Left cardiac atrium (tissue), 4 donors: ENCODE measurements at regions not wholly inside any gene's neighbourhood (a gene's known extent, or its start where the extent isn't known, plus 50 kb on each side); places are given as distances from the start of the nearest gene placed in this dataset.

ENCODE experiments used
- ATAC-seq, 2 donors: fragments of 200-7000 bp; cut with Tn5 transposase; one replicate each; pipeline ENCODE4 v1.9.1; 2020; ENCODE audit warnings: mild to moderate bottlenecking in 2 of 2, moderate library complexity in 2 of 2
- DNase-seq: peaks from one replicate; pipeline ENCODE4 v3.0.0-alpha.2; 2020
- intact Hi-C, 2 donors: fragments of 100-400 bp; cut with DNase I; formaldehyde crosslinking; loops; one replicate each; pipeline versions ENCODE4 v1.14.1 to v1.15.1; 2022 to 2023
- donor health status: DM: no; HTN: yes; CAD: no.
- donor health status: DM: no; HTN: yes; CAD: no; lungs with severe emphysema.
- donor health status: DM: yes; HTN: yes; CAD: no.
- donor health status: Dilated cardiomyopathy.

DNA sequence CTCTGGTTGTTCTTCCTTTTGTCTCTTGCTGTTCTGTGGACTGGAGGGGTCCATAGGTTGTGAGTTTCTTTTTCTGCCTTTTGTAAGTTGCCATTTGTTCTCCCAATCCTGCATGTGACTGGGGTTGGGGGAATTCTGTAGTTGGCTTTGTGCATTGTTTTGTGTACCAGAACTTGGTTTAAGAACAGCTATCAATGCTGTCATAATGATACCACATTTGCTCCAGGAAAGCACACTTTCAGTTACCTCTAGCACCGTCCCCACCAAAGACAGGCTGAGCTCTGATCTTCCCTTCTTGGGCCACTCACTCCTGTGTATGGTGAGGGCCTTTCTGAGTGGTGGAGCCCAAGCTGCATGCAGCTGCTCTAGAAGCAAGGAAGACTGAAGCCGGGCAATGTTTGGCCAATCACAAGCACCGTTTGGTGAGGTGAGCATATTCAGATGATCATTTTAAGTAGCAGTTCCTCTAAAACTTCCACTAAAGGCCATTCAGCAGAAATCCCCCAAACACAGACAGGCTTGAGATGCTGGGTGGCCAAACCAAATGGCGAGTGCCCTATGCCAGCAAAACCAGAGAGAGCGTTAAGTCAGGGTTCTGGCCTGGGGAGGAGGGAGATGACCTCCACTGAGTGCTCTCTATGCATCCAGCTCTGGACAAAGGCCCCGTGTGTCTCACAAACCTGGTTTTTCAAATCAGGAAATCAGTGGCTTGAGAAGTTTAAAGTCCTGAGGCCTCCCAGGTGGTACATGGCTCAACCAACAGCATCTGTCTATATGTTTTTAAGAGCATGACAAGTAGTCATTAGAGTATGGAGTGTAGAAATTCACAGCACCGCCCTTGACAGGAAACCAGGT is 120.7 kb upstream of the SPATA13 start:
- DNase-seq (no peak), ATAC-seq (no peak)
- intact Hi-C loops = no loop called here

DNA sequence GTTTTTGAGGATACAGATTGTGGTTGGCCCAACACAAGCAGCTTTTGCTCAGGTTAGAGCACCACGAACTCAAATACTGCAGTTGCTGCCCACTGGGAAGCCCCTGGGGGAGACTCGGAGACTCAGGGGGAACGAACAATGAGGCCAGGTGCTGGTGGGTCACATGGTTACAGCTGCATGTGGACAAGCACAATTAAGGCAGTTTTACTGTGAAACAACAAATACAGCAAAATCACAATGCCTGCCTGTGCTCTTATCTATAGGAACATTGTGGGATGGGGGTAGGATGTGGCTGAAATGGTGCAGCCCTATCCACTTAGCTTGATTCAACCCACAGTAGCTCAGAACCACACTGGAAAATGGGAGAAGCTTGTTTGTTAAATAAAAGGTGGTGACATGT is 119.7 kb upstream of the SPATA13 start:
- DNase-seq (no peak), ATAC-seq (no peak)
- intact Hi-C loops = no loop called here

- ATAC-seq = no peak
Observed at GRCh38 chr13:24041651-24042225, 118.8 kb upstream of the SPATA13 start.

DNA sequence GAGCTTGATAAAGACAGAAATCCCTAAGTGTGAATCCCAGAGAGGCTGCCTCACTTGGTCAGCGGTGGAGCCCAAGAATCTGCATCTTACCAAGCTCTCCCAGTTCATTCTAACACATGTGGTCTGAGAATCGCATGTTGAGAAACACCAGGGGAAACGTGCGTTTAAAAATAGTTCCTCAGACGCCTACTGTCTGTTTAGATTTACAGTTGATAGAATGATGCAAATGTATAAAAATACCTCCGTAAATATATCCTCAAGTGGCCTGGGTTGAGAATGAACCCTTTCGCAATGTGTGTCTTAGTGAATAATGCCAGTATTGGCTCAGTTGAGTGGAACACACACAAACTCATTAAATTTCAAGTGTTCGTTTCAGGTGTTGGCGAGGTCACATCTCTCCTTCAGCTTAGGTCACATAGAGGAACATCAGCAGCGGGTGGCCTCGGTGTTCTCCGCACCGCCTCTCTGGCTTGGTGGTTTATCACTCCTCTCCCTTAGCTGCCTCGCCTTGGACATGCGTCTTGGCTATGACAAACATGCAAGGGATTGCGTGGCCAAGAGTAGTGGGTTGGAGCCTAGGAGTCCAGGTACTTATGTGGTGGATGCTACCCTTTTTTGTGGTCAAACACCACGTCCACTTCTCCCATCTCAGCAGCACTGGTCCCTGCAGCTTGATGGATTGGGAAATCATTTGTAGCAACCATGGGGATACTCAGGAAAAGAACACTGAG is 117.6 kb upstream of the SPATA13 start:
- DNase-seq = no peak
- no peak for ATAC-seq
- intact Hi-C loops = no loop called here

More at GRCh38 chr13:24041651-24042225, 118.8 kb upstream of the SPATA13 start:
- no peak for DNase-seq
- intact Hi-C loops = no loop called here

- intact Hi-C loops = no loop called here
- ATAC-seq (no peak), DNase-seq (no peak)
Observed at GRCh38 chr13:24043590-24044350, 116.8 kb upstream of the SPATA13 start.

DNA sequence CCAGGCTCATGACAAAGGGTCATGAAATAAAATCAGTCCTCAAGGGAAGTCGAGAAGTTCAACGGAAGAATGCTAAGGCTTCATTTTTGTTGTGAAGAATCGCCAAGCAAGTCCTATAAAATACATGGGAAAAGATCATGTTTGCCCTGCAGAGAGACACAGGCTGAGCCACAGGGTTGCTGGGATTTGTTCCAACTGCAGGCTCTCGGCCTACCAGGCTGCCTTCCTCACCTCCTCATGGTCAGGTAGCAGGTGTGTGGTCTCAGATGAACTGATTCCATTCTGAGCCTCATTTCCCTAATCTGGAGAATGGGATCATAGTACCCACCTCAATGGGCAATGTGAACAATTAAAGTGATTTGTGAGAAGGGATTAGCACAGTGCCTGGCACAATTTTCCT is 114.9 kb upstream of the SPATA13 start:
- DNase-seq (no peak), ATAC-seq (no peak)
- intact Hi-C loops = no loop called here

GRCh38 chr13:24050292-24050711 is 110.2 kb upstream of the SPATA13 start:
- intact Hi-C loops = loop anchor here in 1 of 2 donors (5.0 kb wide), 1 partner anchor 112 kb away; the partner anchor contains the start of gene SPATA13
- ATAC-seq (peak; percentile 10 to 31), DNase-seq (no peak)

GRCh38 chr13:24050796-24051715 is 109.5 kb upstream of the SPATA13 start:
- intact Hi-C loops = loop anchor here in 1 of 2 donors (5.0 kb wide), 1 partner anchor 111 kb away; the partner anchor contains the start of gene SPATA13
- ATAC-seq (no peak), DNase-seq (no peak)

DNA sequence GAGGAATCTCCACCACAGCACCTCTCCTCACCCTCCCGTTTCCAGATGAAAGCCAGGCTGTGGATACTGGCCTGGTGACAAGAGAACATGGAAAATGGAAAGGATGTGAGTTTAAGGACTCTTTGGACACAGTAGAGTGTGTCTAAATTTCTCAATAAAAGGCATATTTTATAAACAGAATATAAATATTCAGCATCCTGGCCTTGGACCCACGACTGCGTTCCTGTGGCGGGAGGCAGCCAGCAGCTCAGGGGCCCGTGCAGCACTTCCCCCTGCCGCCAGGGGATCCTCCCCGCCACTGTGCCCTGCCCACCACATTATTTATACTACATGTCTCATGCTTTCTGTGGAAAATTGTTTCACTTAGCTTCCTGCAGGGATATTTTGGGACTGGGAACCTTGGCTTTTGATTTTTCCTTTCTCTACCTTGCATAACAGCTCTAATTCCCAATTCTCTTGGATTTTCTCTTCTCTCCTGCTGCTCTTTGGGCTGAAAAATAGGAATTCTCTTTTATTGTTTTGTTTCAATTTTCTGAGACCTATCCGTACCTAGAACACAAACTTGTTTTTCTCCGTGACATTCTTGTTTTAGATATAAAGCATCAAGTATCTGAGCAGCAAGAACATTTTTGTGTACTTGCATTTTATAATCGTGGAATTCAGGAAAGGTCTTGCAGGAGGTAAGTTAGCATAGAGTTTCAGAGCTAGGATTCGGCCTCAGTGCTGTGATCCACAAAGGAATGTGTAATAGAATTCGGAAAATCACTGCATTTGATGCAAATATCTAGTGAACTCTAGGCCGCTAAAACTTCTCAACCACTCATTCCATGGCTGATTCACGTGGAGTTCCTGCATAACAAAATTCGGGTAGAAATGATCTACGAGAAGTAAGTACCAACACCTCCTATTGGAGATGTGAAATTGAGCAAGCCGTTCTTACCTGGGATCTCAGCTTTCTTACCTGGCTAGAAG is 107.7 kb upstream of the SPATA13 start:
- ATAC-seq (peak in 1 of 2 donors; percentile 30), DNase-seq (no peak)
- intact Hi-C loops = loop anchor here in 1 of 2 donors (1.0 to 5.0 kb wide), 2 partner anchors 109 to 166 kb away; partner anchors contain the start of gene SPATA13

DNA sequence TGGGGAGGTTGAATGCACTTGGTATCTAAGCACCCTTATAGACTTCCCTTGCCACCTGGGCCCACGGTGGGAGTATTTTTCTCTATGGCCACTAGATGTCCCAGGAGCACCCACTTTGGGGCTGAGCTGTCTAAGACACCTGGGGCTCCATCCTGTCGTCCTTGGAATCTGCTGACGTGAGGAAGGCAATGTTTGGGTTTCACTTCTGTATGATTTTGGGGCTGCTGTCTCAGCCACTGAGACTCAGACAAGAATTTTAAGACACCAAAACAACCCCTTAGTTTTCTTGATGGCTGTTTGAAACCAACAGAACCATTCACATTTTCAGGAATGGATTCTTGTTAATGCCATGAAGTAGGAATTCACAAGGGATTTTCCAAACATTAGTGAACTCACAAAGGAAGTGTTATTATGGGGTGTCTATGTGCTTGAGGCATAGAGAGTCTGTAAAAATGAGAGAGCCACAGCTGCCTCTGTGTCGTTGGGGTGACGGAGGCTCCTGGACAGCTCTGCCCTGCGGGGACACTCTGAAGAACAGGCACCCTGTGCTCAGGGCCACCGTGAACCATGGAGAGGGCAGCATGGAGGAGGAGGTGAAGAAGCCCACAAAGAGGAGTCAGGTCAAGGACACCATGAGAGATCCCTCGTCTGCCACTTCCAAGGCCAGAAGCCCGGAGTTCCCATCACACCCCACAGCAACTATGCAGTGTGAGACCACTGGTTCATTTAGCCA is 106.8 kb upstream of the SPATA13 start:
- ATAC-seq (peak; percentile 68 to 81), DNase-seq (peak; percentile 42)
- intact Hi-C loops = loop anchor here in 1 of 2 donors (1.0 to 5.0 kb wide), 2 partner anchors 109 to 166 kb away; partner anchors contain the start of gene SPATA13

GRCh38 chr13:24056616-24057137 is 103.8 kb upstream of the SPATA13 start:
- intact Hi-C loops = loop anchor here in 1 of 2 donors (5.0 kb wide), 1 partner anchor 166 kb away; no protein-coding TSS in a partner anchor
- ATAC-seq = no peak
- no peak for DNase-seq

DNA sequence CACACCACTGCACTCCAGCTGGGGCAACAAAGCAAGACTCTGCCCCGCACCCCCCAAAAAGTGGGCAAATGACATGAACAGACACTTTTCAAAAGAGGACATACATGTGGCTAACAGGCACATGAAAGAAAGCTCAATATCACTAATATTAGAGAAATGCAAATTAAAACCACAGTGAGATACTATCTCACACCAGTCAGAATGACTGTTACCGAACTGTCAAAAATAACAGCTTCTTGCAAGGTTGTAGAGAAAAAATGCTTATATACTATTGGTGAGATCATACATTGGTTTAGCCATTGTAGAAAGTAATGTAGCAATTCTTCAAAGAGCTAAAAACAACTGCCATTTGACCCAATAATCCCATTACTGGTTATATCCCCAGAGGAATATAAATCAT is 99.5 kb upstream of the SPATA13 start:
- intact Hi-C loops = no loop called here
- ATAC-seq (no peak), DNase-seq (no peak)

DNA sequence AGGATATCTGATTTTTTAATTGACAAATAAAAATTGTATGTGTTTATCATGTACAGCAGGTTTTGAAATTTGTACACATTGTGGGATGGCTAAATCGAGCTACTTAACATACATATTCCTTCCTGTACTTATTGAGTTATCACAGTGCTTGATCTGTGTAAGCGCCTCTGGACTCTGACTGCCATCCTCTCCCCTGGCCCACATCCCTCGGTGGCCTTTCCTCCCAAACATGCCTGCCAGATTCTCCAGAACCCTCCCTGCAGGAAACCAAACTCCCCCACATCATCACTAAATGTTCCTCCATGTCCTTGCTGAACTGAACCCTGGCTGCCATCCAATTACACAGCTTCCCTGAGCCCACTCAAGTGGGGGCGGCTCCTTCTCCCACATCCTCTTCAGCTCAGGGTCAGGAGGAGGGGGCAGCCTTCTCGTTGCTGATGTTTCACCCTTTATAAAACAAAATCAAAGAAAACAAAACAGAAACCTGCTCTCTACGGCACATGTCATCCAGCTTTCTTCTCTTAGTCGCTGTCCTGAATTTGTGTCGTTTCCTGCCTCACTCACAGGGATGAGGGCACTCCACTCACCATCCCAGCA is 97.1 kb upstream of the SPATA13 start:
- intact Hi-C loops = no loop called here
- peak; percentile 43 for DNase-seq
- ATAC-seq = peak; percentile 41 to 68

DNA sequence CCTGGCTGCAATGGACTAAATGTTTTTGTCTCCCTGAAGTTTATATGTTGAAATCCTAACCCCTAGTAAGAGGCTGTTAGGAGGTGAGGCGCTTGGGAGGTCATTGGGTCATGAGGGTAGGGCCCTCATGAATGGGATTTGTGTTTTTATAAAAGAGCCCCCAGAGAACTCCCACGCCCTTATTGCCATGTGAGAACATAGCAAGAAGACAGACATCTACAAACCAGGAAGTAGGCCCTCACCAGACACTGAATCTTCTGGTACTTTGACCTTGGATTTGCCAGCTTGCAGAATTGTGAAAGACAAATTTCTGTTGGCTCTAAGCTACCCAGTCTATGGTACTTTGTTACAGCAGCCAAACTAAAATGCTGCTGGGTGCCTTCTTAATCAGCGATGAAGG is 96.1 kb upstream of the SPATA13 start:
- DNase-seq (no peak), ATAC-seq (no peak)
- intact Hi-C loops = no loop called here

DNA sequence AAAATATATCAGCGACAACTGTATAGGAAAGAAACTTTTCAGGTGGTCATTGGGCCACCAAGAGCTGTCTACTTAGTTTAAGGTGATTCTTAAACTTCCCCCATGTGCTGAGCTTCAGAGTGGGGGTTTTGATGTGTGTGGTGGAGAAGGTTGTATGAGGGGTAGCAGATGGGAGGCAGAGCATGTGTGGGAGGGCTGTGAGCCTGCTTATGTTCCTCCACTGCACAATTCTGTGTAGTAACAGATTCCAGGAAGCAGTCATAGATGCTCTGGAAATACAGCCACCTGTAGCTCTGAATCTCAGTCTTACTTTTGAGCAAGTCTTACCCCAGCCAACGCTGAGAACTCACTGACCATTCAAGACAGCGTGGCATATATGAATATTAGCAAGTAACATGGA is 95.3 kb upstream of the SPATA13 start:
- DNase-seq (no peak), ATAC-seq (no peak)
- intact Hi-C loops = no loop called here
